NCI-H2171 (cell line): ENCODE measurements at regions not wholly inside any gene's neighbourhood (a gene's known extent, or its start where the extent isn't known, plus 50 kb on each side); places are given as distances from the start of the nearest gene placed in this dataset.

Source experiments
- DNase-seq: peaks from one replicate; lab custom pipeline; 2025; lab: John Stamatoyannopoulos, UW

DNA sequence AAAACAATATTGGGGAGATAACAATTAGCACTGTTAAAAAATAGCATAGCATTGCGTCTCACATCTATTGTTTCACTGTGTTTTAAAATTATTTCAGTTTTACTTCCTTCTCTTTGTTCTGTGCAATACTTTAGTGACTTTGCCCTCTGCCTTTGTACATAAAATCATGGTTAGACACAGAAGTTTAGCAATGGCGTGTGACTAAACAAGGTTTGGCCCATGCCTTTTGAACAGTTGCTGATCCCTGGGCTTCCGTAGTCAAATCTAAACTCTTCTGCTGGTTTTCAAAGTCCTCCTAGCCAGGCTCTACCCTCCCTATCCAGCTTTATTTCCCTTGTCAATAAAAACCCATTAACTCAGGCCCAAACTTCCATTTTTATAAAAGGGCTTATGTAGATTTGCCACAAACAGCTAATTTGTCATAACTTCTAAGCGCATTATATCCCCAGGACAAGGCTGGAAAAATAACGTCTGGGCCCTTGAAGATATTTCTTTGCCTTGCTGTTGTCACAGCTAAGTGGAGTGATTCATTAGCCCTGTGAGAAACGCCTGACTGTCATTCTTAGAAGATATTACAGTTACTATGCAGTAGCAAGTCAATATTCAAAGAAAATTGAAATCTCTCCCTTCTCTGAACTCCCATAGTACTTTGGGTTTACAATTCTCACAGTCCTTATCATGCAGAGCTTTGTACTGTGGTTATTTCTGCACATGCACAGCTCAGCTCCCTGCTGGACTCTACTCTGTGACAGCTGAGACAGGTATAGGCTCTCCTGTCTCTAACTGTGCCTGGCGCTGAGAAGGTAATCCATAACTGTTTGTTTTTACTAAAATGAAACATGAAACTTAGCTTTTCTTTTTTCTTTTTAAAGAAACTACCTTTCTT lies 123.4 kb upstream of the SLC24A5 start:
- DNase-seq, result no peak

DNA sequence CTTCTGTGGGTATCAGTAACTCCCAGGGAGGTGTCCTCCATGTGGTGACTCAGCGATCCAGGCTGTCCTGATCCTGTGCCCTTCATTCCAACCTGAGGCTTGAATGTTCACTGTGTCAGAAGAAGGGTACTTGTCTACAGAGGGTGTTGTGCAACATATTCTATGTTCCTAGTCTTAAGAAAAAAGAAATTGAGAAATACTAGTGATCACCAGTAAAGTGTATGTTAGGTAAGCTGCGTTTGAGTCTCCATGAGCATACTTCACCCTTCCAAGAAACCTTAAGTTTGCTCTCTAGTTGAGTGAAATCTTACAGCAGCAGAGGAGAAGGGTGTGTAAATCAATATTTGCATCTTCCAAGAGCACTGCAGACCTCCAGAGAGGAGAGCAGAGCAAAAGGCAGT lies 122.2 kb upstream of the SLC24A5 start:
- DNase-seq, result no peak

GRCh38 chr15:48001393-48002039 lies 119.3 kb upstream of the SLC24A5 start:
- no peak for DNase-seq

- DNase-seq, result no peak
These were observed 118.0 kb upstream of the SLC24A5 start for GRCh38 chr15:48002767-48003166.

DNA sequence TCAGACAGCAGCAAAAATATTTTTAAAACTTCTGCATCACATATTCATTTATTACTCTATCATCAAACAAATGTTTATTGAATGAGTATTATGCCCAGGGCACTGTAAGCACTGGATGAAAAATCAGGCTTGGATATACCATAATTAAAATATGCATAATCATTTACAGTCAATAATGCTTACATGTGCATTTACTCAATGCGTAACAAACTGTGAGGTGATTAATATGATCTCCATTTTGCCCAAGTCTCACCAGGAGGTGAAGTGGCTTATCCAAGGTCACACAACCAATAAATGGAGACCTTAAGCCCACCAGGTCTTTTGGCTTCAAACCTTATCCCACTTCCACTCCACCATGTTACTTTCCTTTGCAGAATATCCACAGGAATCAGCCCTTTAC lies 117.3 kb upstream of the SLC24A5 start:
- DNase-seq, result no peak

GRCh38 chr15:48005077-48005476 lies 115.7 kb upstream of the SLC24A5 start:
- no peak for DNase-seq

DNA sequence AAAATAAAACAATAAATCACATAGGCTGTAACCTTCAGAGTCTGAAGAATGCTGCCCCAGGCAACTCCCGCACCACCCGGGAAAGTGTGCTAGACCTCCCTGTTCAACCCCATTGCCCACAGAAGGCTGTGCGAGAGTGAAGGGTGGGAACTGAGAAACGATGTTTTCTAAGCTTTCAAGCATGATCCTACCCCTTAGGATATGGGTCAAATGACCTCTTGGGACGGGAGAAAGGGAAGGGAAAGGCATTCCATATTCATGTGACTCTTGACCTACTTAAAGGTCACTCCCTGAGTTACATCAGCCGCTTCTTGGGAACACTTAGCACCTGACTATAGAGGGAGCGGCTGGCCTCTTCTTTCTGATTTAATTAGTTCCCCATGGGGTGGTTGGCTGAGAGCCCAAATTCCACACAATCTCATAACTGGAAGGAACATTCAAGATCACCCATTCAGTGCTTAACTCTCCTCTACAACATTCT lies 114.7 kb upstream of the SLC24A5 start:
- DNase-seq, result no peak

DNA sequence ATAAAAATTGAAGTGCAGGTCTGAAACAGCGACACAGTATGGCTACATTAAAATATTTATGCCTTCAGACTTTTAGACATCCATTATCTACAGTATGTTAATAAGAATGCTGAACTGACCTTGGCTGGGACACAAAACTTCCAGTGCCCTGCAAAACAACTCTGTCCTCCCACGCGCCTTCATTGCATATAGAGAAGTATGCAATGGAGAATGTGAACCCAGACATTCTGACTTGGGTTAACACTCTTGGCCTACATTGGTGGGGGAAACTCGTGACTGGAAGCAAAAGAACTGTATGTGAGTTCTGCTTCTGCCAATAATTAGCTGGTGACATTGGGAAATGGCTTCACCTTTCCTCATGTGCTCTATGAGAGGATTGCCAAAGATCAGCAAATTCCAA lies 110.5 kb upstream of the SLC24A5 start:
- DNase-seq, result no peak

- no peak for DNase-seq
These were observed 108.6 kb upstream of the SLC24A5 start for GRCh38 chr15:48012191-48012590.

GRCh38 chr15:48016865-48017264 lies 103.9 kb upstream of the SLC24A5 start:
- DNase-seq, result no peak

- DNase-seq, result peak; percentile 36
These were observed 103.0 kb upstream of the SLC24A5 start for GRCh38 chr15:48017747-48018146.

DNA sequence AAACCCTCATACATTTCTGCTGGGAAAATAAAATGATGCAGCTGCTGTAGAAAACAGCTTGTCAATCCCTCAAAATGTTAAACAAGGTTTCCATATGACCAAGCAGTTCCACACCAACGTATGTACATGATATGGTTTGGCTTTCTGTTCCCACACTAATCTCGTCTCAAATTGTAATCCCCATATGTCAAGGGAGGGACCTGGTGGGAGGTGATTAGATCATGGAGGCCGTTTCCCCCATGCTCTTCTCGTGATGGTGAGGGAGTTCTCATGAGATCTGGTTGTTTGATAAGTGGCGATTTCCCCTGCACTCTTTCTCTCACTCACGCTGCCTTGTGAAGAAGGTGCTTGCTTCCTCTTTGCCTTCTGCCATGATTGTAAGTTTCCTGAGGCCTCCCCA lies 100.6 kb upstream of the SLC24A5 start:
- DNase-seq, result no peak

DNA sequence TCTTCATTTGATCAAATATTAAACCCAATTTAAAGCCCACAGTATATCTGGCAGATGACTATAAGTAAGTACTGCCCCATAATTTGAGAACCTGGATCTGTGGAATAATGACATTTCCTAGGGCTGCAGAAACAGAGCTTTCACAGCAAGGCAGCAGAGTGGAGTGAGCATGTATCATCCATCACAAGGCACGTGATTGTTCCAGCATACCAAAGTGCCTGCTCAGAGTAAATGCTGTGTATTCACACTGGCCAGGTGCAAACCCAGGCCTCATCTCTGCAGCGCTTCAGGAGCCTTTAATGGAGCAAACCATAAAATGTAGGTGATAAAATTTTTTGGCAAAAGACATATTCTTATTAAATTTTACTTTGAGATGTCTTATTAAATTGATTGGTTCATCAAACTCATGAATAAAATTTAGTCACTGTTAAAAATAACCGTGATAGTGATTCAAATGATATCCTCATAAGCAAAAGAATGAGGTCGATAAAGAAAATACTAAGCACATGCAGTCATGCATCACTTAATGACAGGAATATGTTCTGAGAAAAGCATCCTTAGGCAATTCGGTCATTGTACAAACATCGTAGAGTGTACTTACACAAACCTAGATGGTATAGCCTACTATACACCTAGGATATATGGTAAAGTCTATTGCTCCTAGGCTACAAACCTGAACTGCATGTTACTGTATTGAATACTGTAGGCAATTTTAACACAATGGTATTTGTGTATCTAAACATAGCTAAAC lies 99.3 kb upstream of the SLC24A5 start:
- DNase-seq, result no peak

DNA sequence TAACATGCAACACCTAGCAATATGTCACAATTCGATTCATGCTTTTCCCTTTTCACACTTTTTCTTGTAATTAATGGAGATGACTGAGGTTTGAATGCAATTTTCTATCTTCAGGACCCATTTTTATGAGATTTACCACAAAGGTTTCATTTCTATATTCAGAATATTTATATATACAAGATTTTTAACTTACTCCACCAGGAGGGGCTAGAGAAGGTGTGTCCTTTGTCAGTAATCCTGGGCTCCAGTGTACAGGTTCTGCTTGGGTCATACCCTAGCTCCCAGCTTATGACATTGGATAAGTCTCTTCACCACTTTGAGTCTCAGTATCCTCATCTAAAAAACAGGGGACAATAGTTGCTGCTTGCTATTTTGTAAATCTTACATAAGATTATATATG lies 95.7 kb upstream of the SLC24A5 start:
- no peak for DNase-seq

GRCh38 chr15:48028712-48029111 lies 92.1 kb upstream of the SLC24A5 start:
- DNase-seq, result no peak

DNA sequence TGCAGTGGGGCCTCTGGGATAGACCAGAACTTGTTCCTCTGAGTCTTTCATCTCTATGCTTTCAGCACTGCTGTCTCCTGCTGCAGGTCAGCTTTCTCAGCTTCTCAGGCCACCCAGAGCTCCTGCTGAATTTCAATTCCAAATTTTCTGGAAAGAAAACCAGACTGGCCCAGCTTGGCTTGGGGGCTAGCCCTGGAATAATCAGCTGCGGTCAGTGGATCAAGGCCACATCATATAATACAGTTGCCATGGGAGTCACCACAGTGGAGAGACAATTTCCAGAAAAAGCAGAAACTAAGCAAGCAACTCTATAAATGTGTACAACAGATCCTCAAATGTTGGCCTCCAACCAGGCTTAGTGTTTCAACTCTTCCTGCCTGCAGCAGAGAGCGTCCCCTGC lies 91.1 kb upstream of the SLC24A5 start:
- no peak for DNase-seq

- DNase-seq, result no peak
These were observed 89.3 kb upstream of the SLC24A5 start for GRCh38 chr15:48031466-48031865.

- DNase-seq, result no peak
These were observed 88.8 kb upstream of the SLC24A5 start for GRCh38 chr15:48031973-48032372.

GRCh38 chr15:48032911-48033310 lies 87.9 kb upstream of the SLC24A5 start:
- DNase-seq, result no peak

- no peak for DNase-seq
These were observed 82.6 kb upstream of the SLC24A5 start for GRCh38 chr15:48038221-48038620.

GRCh38 chr15:48040166-48040817 lies 80.5 kb upstream of the SLC24A5 start:
- no peak for DNase-seq

DNA sequence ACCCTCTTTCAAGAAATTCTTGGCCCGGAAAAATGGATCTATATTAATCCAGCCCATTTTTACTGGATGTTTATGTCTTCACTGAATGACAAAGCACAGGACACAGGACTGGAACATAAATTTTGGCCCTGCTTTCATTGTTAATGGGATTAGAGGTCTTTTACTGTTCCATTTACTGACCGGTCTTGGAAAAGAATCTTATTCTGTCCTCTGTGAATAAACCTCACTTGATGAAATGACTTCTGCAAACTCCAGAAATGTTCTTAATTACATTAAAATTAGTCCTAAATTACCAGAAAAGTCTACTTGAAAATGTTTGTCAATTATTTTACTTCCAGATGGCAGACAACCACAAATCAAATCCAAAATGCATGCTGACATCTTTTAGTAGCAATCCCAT lies 79.3 kb upstream of the SLC24A5 start:
- no peak for DNase-seq
